Sigmoid colon (tissue), 4 donors: ENCODE measurements at regions not wholly inside any gene's neighbourhood (a gene's known extent, or its start where the extent isn't known, plus 50 kb on each side); places are given as distances from the start of the nearest gene placed in this dataset.

Experiments
- POLR2A ChIP-seq, 2 donors: fragments of 450-650 bp; IDR thresholded peaks; one replicate each; pipeline ENCODE4 v1.6.1; 2016; ENCODE audit warnings: antibody characterized with exemption in 2 of 2, mild to moderate bottlenecking in 2 of 2, moderate library complexity in 2 of 2
- POLR2AphosphoS5 ChIP-seq, 4 donors: sonication (generic); formaldehyde crosslinking; IDR thresholded peaks; one replicate each; pipeline ENCODE4 v1.6.1; 2017; ENCODE audit warnings: antibody characterized with exemption in 4 of 4

DNA sequence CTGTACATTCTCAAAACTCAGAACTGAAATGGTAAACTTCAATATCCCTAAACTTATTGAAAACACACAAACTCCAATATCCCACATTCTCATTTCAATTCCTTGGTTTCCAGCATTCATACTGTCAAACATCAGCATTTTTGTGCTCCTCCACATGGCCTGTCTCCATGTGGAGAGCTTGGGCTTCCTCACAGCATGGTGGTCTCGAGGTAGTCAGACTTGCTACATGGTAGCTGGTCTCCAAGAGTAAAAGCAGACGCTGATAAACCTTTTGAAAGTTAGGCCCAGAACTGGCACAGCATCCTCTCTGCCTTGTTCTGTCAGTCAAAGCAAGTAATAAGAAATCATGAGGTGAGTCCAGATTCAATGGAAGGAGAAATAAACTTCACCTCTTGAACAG, 70.5 kb downstream of the VCPKMT start:
- TF ChIP-seq POLR2AphosphoS5 (IDR thresholded peaks at IDR 0.05) (no peak), POLR2A (IDR thresholded peaks at IDR 0.05) (no peak)
